ENCODE measurements at regions not wholly inside any gene's neighbourhood (a gene's known extent, or its start where the extent isn't known, plus 50 kb on each side); places are given as distances from the start of the nearest gene placed in this dataset.
"Not testable (repeated sequence)": the region's sequence is repeated elsewhere in the genome, so short reads cannot be mapped to it uniquely, and the experiment has no call there.

- DNase-seq = not testable (repeated sequence)
Measured at GRCh38 chr1:120941066-120941465, 51.5 kb downstream of the PPIAL4A start.

- DNase-seq = not testable (repeated sequence)
Measured at GRCh38 chr1:120941836-120942217, 52.3 kb downstream of the PPIAL4A start.

GRCh38 chr1:120942218-120942944, 52.8 kb downstream of the PPIAL4A start:
- DNase-seq = peak; percentile 79

- not testable (repeated sequence) for DNase-seq
Measured at GRCh38 chr1:120942945-120943319, 53.4 kb downstream of the PPIAL4A start.

- not testable (repeated sequence) for DNase-seq
Measured at GRCh38 chr1:120944691-120945090, 55.1 kb downstream of the PPIAL4A start.

GRCh38 chr1:120945122-120945521, 55.6 kb downstream of the PPIAL4A start:
- DNase-seq = not testable (repeated sequence)

GRCh38 chr1:120947114-120947513, 57.5 kb downstream of the PPIAL4A start:
- not testable (repeated sequence) for DNase-seq

GRCh38 chr1:120949724-120950123, 60.2 kb downstream of the PPIAL4A start:
- DNase-seq = not testable (repeated sequence)

- not testable (repeated sequence) for DNase-seq
Measured at GRCh38 chr1:120950633-120951032, 61.1 kb downstream of the PPIAL4A start.

- DNase-seq = not testable (repeated sequence)
Measured at GRCh38 chr1:120951100-120951499, 61.5 kb downstream of the PPIAL4A start.

- DNase-seq = not testable (repeated sequence)
Measured at GRCh38 chr1:120952207-120952870, 62.8 kb downstream of the PPIAL4A start.

- DNase-seq = not testable (repeated sequence)
Measured at GRCh38 chr1:120952871-120953265, 63.3 kb downstream of the PPIAL4A start.

- DNase-seq = no peak
Measured at GRCh38 chr1:120954736-120955135, 65.2 kb downstream of the PPIAL4A start.

- not testable (repeated sequence) for DNase-seq
Measured at GRCh38 chr1:120955961-120956360, 66.4 kb downstream of the PPIAL4A start.

GRCh38 chr1:120966018-120966417, 76.4 kb downstream of the PPIAL4A start:
- DNase-seq = not testable (repeated sequence)

- DNase-seq = not testable (repeated sequence)
Measured at GRCh38 chr1:120972863-120973262, 83.3 kb downstream of the PPIAL4A start.

GRCh38 chr1:120973836-120974235, 84.3 kb downstream of the PPIAL4A start:
- DNase-seq = not testable (repeated sequence)

GRCh38 chr1:120977279-120977678, 87.7 kb downstream of the PPIAL4A start:
- DNase-seq = not testable (repeated sequence)

GRCh38 chr1:120981489-120982094, 92.0 kb downstream of the PPIAL4A start:
- not testable (repeated sequence) for DNase-seq

- not testable (repeated sequence) for DNase-seq
Measured at GRCh38 chr1:120994614-120995013, 105.0 kb downstream of the PPIAL4A start.

GRCh38 chr1:120995025-120995424, 105.5 kb downstream of the PPIAL4A start:
- not testable (repeated sequence) for DNase-seq

GRCh38 chr1:121001090-121001726, 111.6 kb downstream of the PPIAL4A start:
- DNase-seq = not testable (repeated sequence)

- DNase-seq = not testable (repeated sequence)
Measured at GRCh38 chr1:121003230-121003629, 113.7 kb downstream of the PPIAL4A start.

Measured in stimulated activated CD4-positive, alpha-beta T cell treated with anti-CD3 and anti-CD28 coated beads, Interleukin-1b, Interleukin-23, amount 100 ng/mL, for 48 hours (primary cell).